GM18511 (cell line): ENCODE measurements at regions not wholly inside any gene's neighbourhood (a gene's known extent, or its start where the extent isn't known, plus 50 kb on each side); places are given as distances from the start of the nearest gene placed in this dataset.

Source experiments
- ATAC-seq: cut with Tn5 transposase; IDR thresholded peaks from one replicate; pipeline ENCODE4 v1.9.1; 2021; ENCODE audit warnings: mild to moderate bottlenecking, moderate library complexity; ENCODE audit not compliant: unreplicated experiment

DNA sequence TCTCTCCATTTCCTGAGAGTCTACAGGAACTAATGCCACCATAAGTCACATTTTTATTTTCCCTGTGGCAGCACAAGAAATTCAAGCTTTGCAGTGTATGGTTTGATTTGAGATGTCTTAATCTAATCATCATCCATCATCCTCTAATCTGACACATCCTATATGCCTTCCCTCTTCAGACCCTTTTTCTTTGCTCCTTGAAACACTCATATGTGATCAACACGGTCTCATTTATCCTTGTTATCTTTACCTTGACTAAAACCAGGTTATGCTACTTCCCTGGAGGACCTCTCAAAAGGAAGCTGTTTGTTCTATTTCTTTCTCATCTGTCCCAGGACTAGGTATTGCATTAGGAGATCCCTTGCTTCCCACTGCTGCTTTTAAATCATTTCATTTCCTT lies 146.9 kb upstream of the MRPS30 start:
- ATAC-seq = no peak

DNA sequence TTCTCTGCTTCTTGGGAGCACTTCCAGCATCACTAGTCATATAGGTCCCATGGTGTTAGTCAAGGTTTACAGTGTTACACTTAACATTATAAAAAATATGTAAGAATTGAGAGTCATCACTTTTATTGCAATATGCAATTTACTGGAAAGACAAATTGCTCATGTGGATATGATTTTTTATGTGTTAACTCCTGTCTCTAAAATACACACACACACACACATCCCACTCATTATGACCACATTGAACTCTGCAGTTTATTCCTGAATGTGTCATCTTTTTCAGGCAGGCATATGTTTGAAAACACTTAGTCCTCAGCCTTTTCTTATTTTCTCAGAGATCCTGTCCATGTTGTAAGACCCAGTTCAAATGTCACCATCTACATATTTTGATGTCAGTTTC lies 148.5 kb upstream of the MRPS30 start:
- ATAC-seq = no peak

DNA sequence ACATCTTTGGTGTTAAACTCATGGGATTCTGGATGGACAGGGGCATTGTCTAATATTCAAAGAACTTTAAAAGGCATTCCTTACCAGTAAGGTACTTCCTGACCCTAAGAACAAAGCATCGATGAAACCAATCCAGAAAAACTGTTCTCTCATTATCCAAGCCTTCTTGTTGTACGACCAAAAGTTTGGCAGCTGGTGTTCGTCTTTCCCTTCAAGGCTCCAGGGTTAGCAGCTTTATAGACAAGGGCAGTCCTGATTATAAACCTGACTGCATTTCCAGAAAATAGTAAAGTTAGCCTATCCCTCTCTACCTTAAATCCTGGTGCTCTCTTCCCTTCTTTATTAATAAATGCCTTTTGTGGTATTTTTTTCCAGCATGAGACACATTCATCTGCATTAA lies 149.4 kb upstream of the MRPS30 start:
- ATAC-seq = no peak

DNA sequence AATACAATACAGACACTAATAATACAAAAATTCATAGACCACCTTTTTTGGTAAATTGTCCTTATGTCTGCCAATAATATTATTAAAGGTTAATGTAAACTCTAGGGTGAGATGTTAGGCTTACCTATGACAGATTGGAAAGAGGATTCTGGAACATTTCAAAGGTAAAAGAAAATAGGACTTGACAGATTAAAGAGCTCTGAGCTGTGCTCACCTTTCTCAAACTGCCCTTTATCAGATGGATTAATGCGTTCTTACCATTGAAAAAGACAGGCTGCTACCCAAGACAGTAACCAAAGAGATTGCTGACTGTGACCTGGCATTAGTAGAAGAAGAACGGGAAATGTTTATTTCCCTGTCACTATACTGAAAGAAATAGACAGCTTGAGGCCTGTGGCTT lies 156.1 kb upstream of the MRPS30 start:
- ATAC-seq = no peak

DNA sequence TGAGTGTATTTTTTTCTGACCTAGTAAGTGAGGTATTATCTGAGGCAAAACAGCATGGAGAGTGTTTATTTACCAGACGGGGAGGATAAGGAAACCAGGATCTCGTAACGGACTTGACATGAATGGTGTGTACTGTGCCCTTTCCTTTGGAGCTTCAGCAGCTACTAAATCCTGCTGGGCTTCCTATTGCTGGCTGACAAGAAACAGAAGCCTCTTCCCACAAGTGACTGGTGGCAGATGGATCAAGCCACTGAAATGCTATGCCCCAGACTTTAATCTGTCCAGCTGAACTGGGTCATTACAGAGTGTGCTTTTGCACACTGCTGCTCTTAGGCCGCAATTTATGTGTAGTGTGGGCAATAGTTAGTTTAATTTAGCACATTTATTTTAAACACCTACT lies 162.7 kb upstream of the MRPS30 start:
- ATAC-seq = no peak

DNA sequence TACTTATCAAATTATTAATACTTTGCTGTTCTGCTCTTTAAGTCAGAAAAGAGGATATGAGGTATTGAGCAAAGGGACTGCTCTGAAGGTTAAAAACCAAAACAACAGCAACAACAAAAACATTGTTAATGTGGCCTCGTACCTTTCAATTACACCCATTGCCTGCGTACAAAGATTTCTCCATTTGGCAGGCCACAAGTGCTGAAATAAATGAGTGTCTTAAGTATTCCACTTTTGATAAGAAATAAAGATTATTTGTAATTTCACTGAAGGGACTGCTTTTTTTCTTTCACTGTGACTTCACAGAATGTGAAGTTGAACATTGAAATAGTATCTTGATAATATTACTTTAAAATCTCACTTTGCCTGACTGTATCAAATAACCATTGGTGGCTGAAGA lies 163.2 kb upstream of the MRPS30 start:
- ATAC-seq = no peak

DNA sequence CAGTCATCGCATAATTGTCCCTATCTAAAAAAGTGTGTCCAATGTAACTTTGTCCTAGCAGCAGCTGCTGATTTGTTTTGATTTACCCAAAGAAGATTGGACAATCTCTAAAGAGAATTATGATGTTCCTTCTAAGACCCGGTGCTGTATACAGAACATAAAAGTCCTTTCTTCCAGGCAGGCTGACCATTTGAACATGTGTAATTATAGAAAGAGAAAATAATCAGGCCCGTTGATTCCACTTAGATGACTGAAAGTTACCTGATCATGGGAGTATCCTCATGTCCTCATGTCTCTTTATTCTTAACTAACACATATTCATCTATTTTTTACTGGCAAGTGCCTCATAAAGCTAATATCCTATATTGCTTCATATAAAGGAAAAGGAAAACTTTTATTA lies 164.1 kb upstream of the MRPS30 start:
- no peak for ATAC-seq

DNA sequence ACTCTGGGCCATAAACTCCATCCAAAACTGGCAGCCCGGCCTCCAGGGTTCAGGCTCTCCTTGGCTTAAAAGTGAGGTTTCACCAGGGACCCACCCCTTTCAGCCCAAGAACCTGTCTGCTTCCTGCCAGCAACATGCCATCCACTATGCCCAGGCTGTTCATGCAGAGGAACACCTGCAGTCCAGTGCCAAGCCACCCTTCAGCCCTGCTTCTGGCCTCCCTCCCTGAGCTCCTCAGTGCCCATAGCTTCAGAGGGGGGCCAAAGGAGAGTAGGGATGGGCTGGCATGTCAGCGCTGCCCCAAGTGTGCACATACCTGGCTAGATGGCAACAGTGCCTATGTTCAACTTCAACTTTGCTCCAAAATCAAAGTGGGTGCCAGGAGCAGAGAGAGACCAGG lies 166.9 kb upstream of the MRPS30 start:
- no peak for ATAC-seq

DNA sequence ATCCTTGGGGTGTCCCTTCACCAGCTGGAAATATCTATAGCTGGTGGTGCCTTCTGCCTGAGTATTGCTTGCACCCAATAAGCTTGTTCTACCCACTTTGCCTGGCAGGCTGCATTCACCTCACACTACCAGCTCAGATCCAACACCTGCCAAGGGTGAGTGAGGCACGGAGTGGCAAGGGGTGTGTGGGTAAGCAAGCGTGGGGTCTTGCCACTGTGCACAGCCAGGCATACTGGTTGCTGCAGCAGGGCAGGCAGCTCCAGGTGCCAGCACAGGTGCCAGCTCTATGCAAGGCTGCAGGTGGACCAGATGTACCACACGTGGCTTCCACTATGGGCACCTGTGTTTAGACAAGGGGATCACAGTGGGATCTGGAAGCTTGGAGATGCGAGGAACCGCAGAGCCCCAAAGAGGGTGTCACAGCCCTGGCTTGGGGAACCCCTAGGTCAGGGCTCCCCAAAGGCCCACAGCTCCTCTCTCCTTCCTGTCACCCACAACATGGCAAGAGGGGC lies 167.7 kb upstream of the MRPS30 start:
- ATAC-seq = no peak

DNA sequence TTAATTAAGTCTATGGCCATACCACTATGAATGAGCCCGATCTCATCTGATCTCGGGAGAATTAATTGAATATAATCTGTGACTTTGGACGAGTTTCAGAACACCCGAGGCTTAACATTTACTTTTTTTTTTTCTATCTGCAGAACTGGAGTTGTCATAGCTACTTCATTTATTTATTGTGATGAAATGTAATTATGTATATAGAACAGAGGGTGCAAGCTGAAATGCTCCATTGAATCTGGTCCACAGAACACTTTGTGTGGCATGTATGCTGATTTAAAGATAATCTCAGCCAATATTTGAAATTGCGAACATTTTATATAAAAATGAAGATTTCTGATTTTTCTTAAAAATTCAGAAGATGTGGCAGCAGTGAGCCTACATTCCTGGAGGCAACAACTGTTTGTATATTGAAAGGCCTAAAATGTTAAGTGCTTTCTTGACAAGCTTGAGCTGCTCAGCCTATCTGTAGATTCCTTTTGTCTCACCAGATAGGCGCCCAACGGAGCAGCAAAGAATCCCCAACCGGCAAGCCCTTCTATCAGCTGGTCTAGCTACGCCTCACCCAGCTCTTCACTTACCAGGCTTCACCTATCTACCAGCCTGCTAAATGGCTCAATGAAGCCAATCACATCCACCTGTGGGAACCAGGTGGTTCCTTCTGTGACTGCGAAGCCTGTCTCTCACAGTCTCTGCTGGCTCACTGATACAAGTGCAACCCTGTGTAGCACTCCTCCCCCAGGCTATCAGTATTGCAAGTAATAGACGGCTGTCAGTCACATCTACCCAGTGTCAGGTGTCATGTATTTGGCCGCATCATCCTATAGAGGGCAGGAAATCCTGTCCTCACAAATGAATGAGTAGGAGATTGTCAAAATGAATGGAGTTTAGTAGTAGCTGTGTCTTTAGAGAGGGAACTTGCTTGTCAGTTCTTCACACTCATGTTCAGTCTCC lies 170.6 kb upstream of the MRPS30 start:
- no peak for ATAC-seq

DNA sequence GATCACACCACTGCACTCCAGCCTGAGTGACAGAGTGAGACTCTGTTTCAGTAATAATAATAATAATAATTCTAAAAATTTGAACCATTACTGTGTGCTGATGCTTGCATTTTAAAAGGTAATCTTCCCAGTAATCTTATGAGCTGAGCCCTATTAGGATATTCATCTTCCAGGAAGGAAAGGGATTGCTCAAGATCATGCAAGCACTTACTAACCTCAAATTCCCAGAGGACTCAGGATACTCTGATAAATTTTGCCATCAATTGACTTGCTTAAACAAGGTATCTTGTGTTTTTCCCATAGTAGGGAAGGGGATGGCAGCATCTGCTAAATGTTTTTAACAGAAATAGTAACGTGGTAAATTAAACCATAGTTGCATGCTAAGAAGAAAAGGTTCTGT lies 176.4 kb upstream of the MRPS30 start:
- ATAC-seq = no peak

DNA sequence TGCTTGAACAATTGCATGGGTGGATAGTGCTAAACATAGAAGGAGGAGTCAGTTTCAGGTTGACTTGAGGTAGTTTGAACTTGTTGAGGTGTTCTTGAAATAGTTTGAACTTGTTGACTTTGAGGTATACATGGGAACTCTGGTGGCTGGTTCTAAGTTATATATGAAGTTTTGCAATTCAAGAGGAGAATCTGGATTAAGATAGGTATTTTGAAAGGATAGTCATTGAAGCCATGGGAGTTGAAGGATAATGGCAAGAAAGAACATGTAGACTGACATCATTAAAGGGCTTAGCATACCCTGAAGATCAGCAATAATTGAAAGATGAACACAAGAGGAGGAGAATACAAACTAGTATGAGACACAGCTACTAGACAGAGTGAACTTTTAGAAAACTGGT lies 181.9 kb upstream of the MRPS30 start:
- no peak for ATAC-seq

DNA sequence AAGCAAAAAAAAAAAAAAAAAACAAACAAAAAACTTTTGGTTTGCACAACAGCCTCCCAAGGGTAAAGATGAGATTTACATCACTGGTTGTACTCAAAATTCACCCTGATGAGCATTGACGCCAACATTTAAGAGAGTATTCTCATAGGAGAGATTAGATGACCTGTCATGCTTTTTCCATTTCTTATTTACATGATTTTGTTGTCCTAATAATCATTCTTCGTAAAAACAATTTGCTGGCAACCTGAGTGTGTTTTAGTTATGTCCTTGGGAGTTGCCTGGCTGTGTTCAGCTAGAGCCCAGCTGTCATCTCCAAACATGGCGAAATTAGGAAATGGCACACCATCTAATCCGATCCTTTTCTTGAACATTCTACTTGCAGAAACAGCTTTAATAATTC lies 186.4 kb upstream of the MRPS30 start:
- ATAC-seq = no peak

DNA sequence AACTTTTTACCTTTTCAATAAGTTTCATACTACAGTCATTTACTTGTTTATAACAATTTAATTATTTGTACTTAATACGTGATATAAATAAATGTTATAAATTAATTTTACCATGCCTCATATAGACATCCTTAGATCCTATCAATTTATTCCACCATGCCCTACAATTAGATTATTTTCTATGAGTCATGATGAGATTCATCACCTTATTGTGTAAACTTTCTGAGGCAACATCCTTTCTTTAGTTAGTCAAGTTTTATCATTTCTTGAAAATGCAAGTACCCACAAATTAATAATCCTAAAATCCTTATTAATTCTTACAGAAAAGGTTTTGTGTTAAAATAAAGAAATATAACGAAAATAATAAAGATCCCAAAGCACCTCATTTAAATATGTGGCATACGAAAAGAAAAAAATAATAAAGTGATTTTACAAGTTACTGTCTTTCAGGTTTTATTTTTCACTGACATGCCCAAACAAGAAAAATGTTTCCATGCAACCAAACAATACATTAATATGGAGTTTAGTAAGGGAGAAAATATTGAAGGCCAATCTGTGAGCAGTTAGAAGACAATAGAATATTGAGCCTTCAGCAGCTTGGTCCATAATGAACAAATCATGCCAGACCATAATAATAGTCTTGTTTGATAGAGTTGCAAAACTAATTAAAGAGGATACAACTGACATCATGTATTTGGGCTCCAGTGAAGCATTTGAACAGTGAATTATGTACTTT lies 188.7 kb upstream of the MRPS30 start:
- ATAC-seq = no peak

DNA sequence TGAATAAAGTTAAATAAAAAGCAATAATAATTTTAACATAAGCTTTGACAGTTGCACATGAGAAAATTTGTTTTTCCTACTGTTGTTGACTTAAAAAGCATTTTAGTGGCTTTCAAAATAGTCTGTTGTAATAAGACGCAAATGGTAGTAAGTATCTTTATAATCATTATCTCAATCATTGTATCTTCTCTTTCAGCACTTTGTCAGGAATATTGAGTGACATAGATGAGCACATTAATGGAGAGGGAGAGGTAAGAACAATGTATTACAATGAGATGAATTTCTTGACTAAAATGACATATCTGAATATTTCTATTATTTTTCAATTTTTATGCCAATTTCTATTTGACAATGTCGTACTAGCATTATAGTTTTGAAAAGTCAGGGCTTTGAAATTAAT lies 193.9 kb upstream of the MRPS30 start:
- ATAC-seq = no peak

DNA sequence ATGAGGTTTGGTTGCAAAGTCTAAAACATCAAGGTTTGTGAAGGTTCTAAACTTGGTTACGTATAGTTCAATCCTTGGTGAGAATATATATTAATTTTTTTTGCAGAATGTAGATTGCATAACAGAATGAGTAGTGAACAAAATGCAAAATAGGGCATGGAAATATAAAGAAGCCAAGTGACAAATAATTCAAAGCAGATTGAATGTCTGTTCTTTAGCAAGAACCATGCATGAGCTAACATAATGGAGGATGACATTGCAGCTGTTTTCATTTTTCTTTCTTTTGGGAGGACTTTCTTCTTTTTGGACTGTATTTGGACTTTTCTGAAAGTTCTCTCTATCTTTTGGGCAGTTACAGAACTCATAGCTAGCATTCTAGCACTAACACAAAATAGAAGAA lies 194.8 kb upstream of the MRPS30 start:
- no peak for ATAC-seq

DNA sequence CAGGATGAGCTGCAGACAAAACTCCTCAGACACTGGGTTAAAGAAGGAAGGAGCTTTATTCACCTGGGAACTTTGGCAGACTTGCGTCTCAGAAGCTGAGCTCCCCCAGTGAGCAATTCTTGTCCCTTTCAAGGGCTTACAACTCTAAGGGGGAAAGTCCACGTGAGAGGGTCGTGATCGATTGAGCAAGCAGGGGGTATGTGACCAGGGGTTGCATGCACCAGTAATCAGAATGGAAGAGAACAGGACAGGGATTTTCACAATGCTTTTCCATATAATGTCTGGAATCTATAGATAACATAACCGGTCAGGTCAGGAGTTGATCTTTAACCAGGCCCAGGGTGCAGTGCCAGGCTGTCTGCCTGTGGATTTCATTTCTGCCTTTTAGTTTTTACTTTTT lies 202.8 kb upstream of the MRPS30 start:
- ATAC-seq = no peak

DNA sequence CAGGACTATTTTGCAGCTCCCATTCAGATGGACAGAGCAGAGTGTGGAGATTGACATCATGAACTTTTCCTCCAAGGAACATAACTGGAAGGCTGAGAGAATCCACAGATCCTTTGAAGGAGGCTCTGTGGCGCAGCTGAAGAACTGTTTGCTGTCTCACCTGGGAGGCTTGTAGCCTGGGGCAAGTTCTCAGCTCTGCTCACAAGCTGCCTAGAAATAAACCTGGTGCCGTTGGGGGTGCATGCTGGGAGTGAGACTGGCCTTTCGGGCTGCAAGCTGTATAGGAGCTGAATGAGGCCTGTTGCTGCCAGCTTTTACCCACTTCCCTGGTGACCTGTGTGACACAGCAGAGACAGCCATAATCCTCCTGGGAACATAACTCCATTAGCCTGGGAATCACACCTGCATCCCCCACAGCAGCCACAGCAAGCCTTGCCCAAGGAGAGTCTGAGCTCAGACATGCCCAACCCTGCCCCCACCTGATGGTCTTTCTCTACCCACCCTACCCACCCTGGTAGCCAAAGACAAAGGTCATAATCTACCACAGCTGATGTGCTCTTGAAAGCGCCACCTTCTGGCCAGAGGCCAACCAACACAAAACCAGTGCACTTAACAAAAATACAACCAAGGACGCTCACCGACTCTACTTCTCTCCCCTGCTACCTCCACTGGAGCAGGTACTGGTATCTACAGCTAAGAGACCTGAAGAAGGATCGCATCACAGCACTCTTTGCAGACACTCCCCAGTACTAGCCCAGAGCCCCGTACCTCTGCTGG lies 205.1 kb upstream of the MRPS30 start:
- no peak for ATAC-seq

DNA sequence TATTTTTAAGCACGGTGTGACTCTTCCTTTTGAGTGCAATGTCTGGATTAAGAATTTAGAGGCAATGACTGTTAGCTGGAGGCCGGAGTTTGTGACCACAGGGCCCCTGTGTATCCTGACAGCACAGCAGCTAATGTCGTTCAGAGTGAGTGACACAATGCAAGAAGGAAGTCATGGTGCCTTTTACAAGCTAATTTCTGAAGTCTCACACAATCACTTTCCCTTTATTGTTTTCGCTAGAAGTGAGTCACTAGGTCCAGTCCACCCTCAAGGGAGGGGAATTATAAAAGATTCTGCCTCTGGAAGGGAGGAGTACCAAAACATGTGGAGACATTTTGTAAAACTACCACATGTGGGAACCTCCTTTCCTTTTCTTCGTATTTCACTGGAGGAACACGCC lies 185.5 kb upstream of the FGF10 start:
- no peak for ATAC-seq

DNA sequence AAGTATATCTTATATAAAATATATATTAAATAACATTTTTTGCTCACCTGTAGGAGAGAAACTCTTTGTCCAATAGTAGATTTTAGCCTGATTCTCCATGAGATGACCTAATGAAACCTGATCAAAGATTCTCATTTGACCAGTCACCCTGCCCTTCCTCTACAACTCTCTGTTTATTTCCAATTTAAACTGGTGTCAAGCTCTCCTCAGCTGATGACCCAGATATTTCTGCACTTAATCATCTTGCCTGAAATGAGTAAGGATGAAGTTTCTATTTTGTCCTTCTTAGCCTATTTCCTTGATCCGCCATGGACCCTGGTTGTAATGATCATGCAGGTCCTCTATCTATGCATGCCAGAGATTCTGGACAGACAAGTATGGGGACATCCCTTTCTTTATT lies 179.3 kb upstream of the FGF10 start:
- ATAC-seq = no peak

DNA sequence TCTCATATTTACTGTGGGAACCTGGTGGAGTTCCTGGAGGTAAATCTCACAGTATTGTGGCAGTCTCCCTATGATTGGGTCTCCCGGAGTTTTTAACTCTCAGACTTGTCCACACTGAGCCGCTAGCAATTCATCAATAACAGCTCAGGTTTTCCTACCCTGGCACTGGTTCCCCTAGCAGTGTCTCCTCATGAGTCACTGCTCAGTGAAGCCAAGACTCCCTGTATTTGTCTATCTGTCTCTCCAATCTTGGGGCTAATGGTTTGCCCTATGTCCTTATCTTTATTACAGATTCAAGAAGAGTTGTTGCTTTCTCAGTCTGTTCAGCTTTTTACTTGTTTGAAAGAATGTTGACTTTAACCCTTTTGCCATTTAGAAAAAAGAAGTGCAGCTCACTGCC lies 176.7 kb upstream of the FGF10 start:
- no peak for ATAC-seq
